RWPE1 (cell line): ENCODE measurements at regions not wholly inside any gene's neighbourhood (a gene's known extent, or its start where the extent isn't known, plus 50 kb on each side); places are given as distances from the start of the nearest gene placed in this dataset.

Source experiments
- CTCF ChIA-PET: fragments of 350-600 bp; sonication (Branson Sonifier 250); formaldehyde crosslinking; extraction: SDS; loops from one replicate; lab custom pipeline; 2021; lab: Yijun Ruan, JAX
- POLR2A ChIA-PET: fragments of 400-600 bp; formaldehyde crosslinking; extraction: SDS; loops from one replicate; lab custom pipeline; 2020; ENCODE audit warnings: antibody characterized with exemption; ENCODE audit not compliant: low non-redundant PET; lab: Yijun Ruan, JAX
- DNase-seq: peaks from one replicate; pipeline ENCODE4 v3.0.0; 2012; ENCODE audit warnings: low spot score
- H3K27ac ChIP-seq: fragments of 450-650 bp; 2 replicates; pipeline ENCODE4 v1.5.1; 2017
- CTCF ChIP-seq: fragments of 450-650 bp; conservative IDR thresholded peaks from 2 replicates; pipeline ENCODE4 v1.5.1; 2017; ENCODE audit warnings: low read depth, mild to moderate bottlenecking

- H3K27ac ChIP-seq = no peak overlapping the region
- ChIA-PET CTCF (interaction anchor here (0.6 kb wide), 1 partner anchor 632 kb away, joined by 3 read pairs; no protein-coding TSS in a partner anchor), POLR2A (no interaction called here)
- TF ChIP-seq CTCF = no peak
- no peak for DNase-seq
Measured at GRCh38 chr10:78532480-78533042, 498.9 kb downstream of the RPS24 start.

GRCh38 chr10:78533098-78533497 lies 499.4 kb downstream of the RPS24 start:
- TF ChIP-seq CTCF = no peak
- H3K27ac ChIP-seq = no peak overlapping the region
- ChIA-PET CTCF (interaction anchor here (0.5 to 0.6 kb wide), 2 partner anchors 113 to 632 kb away, joined by 3 read pairs; no protein-coding TSS in a partner anchor), POLR2A (no interaction called here)
- DNase-seq = no peak

GRCh38 chr10:78533776-78534175 lies 500.1 kb downstream of the RPS24 start:
- no peak overlapping the region for H3K27ac ChIP-seq
- ChIA-PET CTCF (interaction anchor here (0.6 kb wide), 1 partner anchor 26 kb away, joined by 3 read pairs; no protein-coding TSS in a partner anchor), POLR2A (no interaction called here)
- TF ChIP-seq CTCF = no peak
- DNase-seq = no peak

GRCh38 chr10:78535716-78536218 lies 502.1 kb downstream of the RPS24 start:
- no peak for TF ChIP-seq CTCF
- ChIA-PET POLR2A (no interaction called here), CTCF (no interaction called here)
- DNase-seq = no peak
- H3K27ac ChIP-seq = no peak overlapping the region

- ChIA-PET CTCF (no interaction called here), POLR2A (no interaction called here)
- no peak for DNase-seq
- H3K27ac ChIP-seq = no peak overlapping the region
- TF ChIP-seq CTCF = no peak
Measured at GRCh38 chr10:78537018-78537417, 503.4 kb downstream of the RPS24 start.

GRCh38 chr10:78539247-78539766 lies 505.6 kb downstream of the RPS24 start:
- H3K27ac ChIP-seq = no peak overlapping the region
- ChIA-PET CTCF (no interaction called here), POLR2A (no interaction called here)
- no peak for TF ChIP-seq CTCF
- DNase-seq = no peak
